ENCODE measurements at regions not wholly inside any gene's neighbourhood (a gene's known extent, or its start where the extent isn't known, plus 50 kb on each side); places are given as distances from the start of the nearest gene placed in this dataset.

DNA sequence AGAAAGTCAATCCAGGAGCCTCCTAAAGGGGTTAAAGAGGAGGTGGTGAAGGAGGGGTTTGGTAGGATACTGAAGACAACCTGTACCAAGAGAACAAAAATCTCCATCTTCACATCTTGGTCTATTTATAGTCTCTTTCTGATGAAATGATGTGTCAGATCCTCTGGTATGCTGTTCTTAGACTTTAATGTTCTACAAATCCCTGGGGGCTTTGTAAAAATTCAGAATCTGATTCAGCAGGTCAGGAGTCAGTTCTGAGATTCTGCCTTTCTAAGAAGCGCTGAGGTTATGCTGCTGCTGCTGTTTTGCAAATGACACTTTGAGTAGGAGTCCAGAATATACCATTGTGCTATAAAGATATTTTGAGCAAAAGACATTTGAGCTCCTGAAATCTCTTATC lies 172.9 kb upstream of the GLRA2 start:
- TF ChIP-seq POLR2AphosphoS5 (IDR thresholded peaks at IDR 0.05): no peak
- TF ChIP-seq, protein P1, sequence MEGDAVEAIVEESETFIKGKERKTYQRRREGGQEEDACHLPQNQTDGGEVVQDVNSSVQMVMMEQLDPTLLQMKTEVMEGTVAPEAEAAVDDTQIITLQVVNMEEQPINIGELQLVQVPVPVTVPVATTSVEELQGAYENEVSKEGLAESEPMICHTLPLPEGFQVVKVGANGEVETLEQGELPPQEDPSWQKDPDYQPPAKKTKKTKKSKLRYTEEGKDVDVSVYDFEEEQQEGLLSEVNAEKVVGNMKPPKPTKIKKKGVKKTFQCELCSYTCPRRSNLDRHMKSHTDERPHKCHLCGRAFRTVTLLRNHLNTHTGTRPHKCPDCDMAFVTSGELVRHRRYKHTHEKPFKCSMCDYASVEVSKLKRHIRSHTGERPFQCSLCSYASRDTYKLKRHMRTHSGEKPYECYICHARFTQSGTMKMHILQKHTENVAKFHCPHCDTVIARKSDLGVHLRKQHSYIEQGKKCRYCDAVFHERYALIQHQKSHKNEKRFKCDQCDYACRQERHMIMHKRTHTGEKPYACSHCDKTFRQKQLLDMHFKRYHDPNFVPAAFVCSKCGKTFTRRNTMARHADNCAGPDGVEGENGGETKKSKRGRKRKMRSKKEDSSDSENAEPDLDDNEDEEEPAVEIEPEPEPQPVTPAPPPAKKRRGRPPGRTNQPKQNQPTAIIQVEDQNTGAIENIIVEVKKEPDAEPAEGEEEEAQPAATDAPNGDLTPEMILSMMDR (IDR thresholded peaks at IDR 0.05): no peak

Measured in transverse colon (tissue), 4 donors.